ENCODE measurements at regions not wholly inside any gene's neighbourhood (a gene's known extent, or its start where the extent isn't known, plus 50 kb on each side); places are given as distances from the start of the nearest gene placed in this dataset.

DNA sequence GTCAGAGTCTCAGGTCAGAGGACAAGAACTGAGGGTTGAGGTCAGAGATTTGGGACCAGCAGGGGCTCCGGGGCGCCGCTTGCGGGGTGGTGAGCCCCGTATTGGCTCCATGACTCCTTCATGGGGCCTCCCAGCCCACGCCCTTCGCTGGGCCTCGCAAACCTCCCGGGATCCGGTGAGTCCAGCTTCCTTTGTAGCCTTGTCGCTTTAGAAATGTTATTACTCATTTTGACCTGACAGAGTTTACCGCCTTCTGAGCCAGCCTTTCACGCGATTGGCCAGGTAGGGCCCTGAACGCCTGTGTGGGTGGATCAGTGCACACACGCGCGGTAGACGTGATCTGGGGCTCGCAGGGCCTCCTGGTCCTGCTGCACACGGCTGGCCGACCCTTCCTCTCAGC, 181.1 kb downstream of the ERMARD start:
- Histone ChIP-seq H3K4me1 (ENCODE audit: control insufficient read depth in 5 of 5, insufficient read depth in 5 of 5, low read length in 5 of 5) (peaks cover 0 to 7% (median 0%) of the 10 kb centered on the region in 5 donors), H3K4me3 (no peak overlapping the region), H3K27ac (ENCODE audit: low read depth in 1 of 2, low read length in 1 of 2) (no peak overlapping the region), H3K27me3 (ENCODE audit: control insufficient read depth in 3 of 3, insufficient read depth in 3 of 3, low read length in 2 of 3) (peaks cover 0 to under 1% (median 0%) of the 10 kb centered on the region in 3 donors), H3K9ac (ENCODE audit: insufficient read depth in 1 of 2, low read length in 2 of 2) (no peak overlapping the region), H3K9me3 (ENCODE audit: control insufficient read depth in 4 of 4, insufficient read depth in 3 of 4, low read length in 3 of 4) (peaks cover 0 to 5% (median 0%) of the 10 kb centered on the region in 4 donors), H3K36me3 (ENCODE audit: control insufficient read depth in 4 of 4, insufficient read depth in 4 of 4, low read length in 4 of 4) (no peaks in the 10 kb centered on the region)
- DNase-seq (no peak), ATAC-seq (ENCODE audit: insufficient read depth, low FRiP score) (no peak)
- TF ChIP-seq, protein P1, sequence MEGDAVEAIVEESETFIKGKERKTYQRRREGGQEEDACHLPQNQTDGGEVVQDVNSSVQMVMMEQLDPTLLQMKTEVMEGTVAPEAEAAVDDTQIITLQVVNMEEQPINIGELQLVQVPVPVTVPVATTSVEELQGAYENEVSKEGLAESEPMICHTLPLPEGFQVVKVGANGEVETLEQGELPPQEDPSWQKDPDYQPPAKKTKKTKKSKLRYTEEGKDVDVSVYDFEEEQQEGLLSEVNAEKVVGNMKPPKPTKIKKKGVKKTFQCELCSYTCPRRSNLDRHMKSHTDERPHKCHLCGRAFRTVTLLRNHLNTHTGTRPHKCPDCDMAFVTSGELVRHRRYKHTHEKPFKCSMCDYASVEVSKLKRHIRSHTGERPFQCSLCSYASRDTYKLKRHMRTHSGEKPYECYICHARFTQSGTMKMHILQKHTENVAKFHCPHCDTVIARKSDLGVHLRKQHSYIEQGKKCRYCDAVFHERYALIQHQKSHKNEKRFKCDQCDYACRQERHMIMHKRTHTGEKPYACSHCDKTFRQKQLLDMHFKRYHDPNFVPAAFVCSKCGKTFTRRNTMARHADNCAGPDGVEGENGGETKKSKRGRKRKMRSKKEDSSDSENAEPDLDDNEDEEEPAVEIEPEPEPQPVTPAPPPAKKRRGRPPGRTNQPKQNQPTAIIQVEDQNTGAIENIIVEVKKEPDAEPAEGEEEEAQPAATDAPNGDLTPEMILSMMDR (IDR thresholded peaks at IDR 0.05; ENCODE audit: control extremely low read depth, extremely low read depth) = no peak
- 87 to 88% methylated on average over 22 of the region's 22 CpGs for WGBS, 2 donors

DNA sequence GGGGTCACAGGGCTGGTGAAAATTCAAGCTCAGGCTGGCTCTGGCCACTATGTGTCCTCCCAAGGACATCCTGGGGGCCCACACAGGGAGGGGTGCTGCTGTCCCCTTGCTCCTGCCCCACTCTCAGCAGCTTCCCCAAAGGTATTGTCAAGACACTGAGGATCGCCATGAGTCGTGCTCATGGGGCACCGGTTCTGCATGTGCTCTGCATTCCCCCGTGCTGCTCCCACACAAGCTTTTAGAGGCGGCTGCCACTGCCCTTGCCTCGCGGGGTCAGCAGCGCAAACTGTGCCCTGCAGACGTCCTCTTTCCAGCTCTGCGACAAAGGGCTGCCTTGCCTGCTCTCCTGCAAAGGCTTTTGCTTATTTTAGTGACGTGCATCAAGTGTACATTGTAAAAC, 179.8 kb downstream of the ERMARD start:
- peaks cover 0 to 5% (median 0%) of the 10 kb centered on the region in 4 donors for H3K9me3 ChIP-seq (ENCODE audit: control insufficient read depth in 4 of 4, insufficient read depth in 3 of 4, low read length in 3 of 4)
- no peak overlapping the region for H3K4me3 ChIP-seq
- peaks cover 0 to 7% (median 0%) of the 10 kb centered on the region in 5 donors for H3K4me1 ChIP-seq (ENCODE audit: control insufficient read depth in 5 of 5, insufficient read depth in 5 of 5, low read length in 5 of 5)
- ATAC-seq (ENCODE audit: insufficient read depth, low FRiP score) (no peak), DNase-seq (peak in 1 of 3 donors; percentile 42)
- H3K27ac ChIP-seq (ENCODE audit: low read depth in 1 of 2, low read length in 1 of 2) = no peak overlapping the region
- TF ChIP-seq, protein P1 (IDR thresholded peaks at IDR 0.05; ENCODE audit: control extremely low read depth, extremely low read depth) = no peak
- no peaks in the 10 kb centered on the region for H3K27me3 ChIP-seq (ENCODE audit: control insufficient read depth in 3 of 3, insufficient read depth in 3 of 3, low read length in 2 of 3)
- WGBS, 2 donors = 72 to 78% methylated on average over 11 of the region's 11 CpGs
- no peaks in the 10 kb centered on the region for H3K36me3 ChIP-seq (ENCODE audit: control insufficient read depth in 4 of 4, insufficient read depth in 4 of 4, low read length in 4 of 4)
- H3K9ac ChIP-seq (ENCODE audit: insufficient read depth in 1 of 2, low read length in 2 of 2) = no peak overlapping the region

DNA sequence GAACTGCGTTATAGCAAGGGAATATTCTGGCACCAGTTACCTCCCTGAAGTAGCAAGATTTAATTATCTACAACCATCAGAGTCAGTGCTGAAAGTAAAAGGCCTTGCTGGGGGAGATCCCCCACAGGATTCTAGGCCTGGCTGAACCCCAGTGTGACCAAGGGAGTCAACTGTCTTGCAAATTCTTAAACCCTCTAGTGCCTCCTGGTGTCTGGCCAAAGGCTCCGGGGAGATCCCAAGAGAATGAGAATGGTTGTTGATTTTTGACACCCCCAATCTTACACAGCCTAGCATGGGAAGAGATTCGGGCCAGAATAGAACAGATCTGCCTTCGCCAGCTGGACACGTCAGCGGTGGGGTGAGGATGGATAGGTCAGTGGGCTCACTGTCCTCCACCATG, 179.4 kb downstream of the ERMARD start:
- no peak for DNase-seq
- Histone ChIP-seq H3K27me3 (ENCODE audit: control insufficient read depth in 3 of 3, insufficient read depth in 3 of 3, low read length in 2 of 3) (peaks cover 0 to 1% (median 0%) of the 10 kb centered on the region in 3 donors), H3K4me3 (no peak overlapping the region), H3K4me1 (ENCODE audit: control insufficient read depth in 5 of 5, insufficient read depth in 5 of 5, low read length in 5 of 5) (peaks cover 0 to 7% (median 0%) of the 10 kb centered on the region in 5 donors), H3K27ac (ENCODE audit: low read depth in 1 of 2, low read length in 1 of 2) (no peak overlapping the region), H3K9ac (ENCODE audit: insufficient read depth in 1 of 2, low read length in 2 of 2) (no peak overlapping the region), H3K36me3 (ENCODE audit: control insufficient read depth in 4 of 4, insufficient read depth in 4 of 4, low read length in 4 of 4) (no peaks in the 10 kb centered on the region), H3K9me3 (ENCODE audit: control insufficient read depth in 4 of 4, insufficient read depth in 3 of 4, low read length in 3 of 4) (peaks cover 0 to 5% (median 0%) of the 10 kb centered on the region in 4 donors)
- no peak for ATAC-seq (ENCODE audit: insufficient read depth, low FRiP score)
- 85 to 93% methylated on average over 6 of the region's 6 CpGs for WGBS, 2 donors
- TF ChIP-seq, protein P1 (IDR thresholded peaks at IDR 0.05; ENCODE audit: control extremely low read depth, extremely low read depth) = no peak

DNA sequence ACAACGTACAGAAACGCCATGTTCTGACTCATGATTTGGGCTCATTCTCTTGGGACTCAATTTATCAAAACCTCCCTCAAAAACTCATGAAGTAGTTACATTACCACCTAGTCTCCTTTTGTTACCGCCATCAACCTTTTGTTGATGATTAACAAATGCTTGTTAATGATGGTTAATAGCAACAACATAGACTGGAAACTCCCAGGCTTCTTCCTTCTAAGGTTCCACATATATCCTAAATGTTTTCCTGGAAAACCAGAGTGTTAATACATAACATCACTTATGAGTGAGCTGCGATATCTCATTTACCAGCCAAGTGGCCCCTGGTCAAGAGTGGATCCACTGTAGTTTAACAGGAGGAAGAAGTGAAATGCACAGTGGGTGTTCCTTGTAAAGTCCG, 176.3 kb downstream of the ERMARD start:
- H3K9me3 ChIP-seq (ENCODE audit: control insufficient read depth in 4 of 4, insufficient read depth in 3 of 4, low read length in 3 of 4) = peaks cover 0 to 5% (median 0%) of the 10 kb centered on the region in 4 donors
- DNase-seq (no peak), ATAC-seq (ENCODE audit: insufficient read depth, low FRiP score) (no peak)
- TF ChIP-seq, protein P1 (IDR thresholded peaks at IDR 0.05; ENCODE audit: control extremely low read depth, extremely low read depth) = no peak
- no peak overlapping the region for H3K9ac ChIP-seq (ENCODE audit: insufficient read depth in 1 of 2, low read length in 2 of 2)
- H3K4me3 ChIP-seq = no peak overlapping the region
- peaks cover 0 to 6% (median 2%) of the 10 kb centered on the region in 5 donors for H3K4me1 ChIP-seq (ENCODE audit: control insufficient read depth in 5 of 5, insufficient read depth in 5 of 5, low read length in 5 of 5)
- H3K36me3 ChIP-seq (ENCODE audit: control insufficient read depth in 4 of 4, insufficient read depth in 4 of 4, low read length in 4 of 4) = no peaks in the 10 kb centered on the region
- peaks cover 0 to 3% (median 0%) of the 10 kb centered on the region in 3 donors for H3K27me3 ChIP-seq (ENCODE audit: control insufficient read depth in 3 of 3, insufficient read depth in 3 of 3, low read length in 2 of 3)
- H3K27ac ChIP-seq (ENCODE audit: low read depth in 1 of 2, low read length in 1 of 2) = no peak overlapping the region
- WGBS, 2 donors = 92 to 93% methylated on average over 5 of the region's 5 CpGs

All from lung (tissue), 11 donors.